Activated CD4-positive, alpha-beta T cell treated with anti-CD3 and anti-CD28 coated beads, Interleukin-2, amount 50 U/mL, for 1 hour (primary cell): ENCODE measurements at regions not wholly inside any gene's neighbourhood (a gene's known extent, or its start where the extent isn't known, plus 50 kb on each side); places are given as distances from the start of the nearest gene placed in this dataset.
"Not testable (repeated sequence)": the region's sequence is repeated elsewhere in the genome, so short reads cannot be mapped to it uniquely, and the experiment has no call there.

Experiments used
- DNase-seq: peaks from one replicate; pipeline ENCODE4 v3.0.0-alpha.2; 2020

- DNase-seq: no peak
These were observed 288.9 kb upstream of the MYT1L start for GRCh38 chr2:2619995-2620394.

DNA sequence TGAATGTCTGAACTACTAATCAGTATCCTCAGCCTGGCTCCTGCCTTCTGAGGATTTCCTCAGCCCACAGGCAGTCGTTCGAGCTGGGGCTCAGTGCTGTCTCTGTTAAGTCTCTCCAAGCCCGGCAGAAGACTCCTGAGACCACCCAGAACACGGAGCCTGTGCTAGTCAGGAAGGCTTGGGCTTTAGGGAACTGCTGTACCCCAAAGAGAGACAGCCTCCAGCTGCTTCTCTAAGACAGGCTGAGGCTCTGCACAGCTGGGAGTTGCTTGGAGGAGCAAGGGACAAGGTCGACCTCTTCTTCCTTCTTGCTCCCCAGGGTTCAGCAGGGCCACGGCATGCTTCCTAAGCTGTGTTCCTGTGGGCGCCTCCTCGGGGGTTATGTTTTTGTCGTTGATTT is 283.4 kb upstream of the MYT1L start:
- DNase-seq: no peak

DNA sequence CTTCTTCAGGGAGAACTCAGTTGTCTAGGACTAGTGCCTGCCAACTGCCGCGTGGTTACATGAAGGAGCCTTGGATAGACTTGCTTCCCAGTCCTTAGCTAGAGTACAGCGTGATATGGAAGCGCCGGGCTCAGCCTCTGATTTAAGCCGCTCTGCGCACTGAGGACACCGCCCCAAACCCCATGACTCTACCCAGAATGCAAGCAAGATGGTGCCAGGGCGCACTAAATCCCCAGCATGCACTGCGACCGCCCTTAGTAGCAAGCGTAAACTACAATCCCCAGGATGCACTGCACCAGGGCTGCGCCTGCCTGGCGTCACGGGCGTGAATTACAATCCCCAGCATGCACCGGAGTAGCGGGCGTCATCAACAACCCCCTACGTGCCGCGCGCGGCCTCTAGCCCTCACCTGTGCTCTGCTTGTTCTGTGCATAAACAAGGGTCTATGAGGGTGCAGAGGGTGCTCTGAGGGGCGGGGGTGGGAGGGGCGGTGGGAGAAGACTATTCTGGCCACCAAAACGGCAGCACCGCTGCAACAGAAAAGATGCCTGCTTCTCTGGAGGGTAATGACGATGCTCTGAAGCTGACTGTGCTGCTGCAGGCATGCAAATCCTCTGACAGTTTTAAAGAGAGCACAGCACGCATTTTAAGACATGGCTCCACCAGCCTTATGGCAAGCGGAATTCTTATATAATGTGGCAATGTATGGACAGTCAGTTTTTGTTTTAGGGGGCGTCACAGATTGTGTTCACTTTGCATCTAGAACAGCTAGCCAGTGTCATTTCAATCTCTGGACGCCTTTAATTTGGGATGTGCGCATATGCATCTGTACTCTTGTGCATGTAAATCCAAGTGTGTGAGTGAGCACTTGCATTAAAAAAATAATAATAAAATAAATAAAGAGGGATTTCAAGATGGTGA is 282.5 kb upstream of the MYT1L start:
- peak; percentile 84 for DNase-seq

- no peak for DNase-seq
These were observed 279.7 kb upstream of the MYT1L start for GRCh38 chr2:2610751-2611150.

DNA sequence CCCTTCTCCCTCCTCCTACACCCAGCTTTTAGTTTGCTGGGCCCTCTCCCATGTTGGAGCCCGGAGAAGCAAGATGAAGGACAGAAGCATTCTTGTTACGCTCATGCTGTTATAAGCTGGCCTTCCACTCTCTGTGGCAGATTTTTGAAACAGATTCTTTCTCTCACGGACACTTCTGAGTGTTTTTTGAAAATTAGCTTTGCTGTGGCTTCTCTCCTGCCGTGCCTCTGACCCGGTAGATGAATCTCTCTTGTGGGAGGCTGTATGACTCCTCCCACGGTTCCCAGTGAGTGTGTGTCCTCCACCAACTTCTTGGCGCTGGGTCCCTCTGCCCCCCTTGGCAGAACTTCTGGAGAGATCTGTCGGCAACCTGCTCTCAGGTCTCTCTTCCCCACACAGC is 269.3 kb upstream of the MYT1L start:
- no peak for DNase-seq

- DNase-seq: no peak
These were observed 268.4 kb upstream of the MYT1L start for GRCh38 chr2:2599441-2599840.

DNA sequence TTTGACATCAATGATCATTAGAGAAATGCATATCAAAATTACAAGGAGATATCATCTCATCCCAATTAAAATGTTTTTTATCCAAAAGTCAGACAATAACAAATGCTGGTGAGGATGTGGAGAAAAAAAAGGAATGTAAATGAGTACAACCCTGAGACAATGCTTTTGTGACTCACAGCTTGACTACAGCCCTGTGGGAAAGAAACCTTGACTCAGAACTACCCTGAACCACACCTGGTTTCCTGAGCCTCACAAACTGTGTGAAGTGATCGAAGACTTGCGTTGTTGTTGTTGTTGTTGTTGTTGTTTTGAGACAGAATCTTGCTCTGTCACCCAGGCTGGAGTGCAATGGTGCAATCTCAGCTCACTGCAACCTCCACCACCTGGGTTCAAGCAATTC is 266.6 kb upstream of the MYT1L start:
- DNase-seq: no peak

- no peak for DNase-seq
These were observed 260.5 kb upstream of the MYT1L start for GRCh38 chr2:2591542-2591940.

DNA sequence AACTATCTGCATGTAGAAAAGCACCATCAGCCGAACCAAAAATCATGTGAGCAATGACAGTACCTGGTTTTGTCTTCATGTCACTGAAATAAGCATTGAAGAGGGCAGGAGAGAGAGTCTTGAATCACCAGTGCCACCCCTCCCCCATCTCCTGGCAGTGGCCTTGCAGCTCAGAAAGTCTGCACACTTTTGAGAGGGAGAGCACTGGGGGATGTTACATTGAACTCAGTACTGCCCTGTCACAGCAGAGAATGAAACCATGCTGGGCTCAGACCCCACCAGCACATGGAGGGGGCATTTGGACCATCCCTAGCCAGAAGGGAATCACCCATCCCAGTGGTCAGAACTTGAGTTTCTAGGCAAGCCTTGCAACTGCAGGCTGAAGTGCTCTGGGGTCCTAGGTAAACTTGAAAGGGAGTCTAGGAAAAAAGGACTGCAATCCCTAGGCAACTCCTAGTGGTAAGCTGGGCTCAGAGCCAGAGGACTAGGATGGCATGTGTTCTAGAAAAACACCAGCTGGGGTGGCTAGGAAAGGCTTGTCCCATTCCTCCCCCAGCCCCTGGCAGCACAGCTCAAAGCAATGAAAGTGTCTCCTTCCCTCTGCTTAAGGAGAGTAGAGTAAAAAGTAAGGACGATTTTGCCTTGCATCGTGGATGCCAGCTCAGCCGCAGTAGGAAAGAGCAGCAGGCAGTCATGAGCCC is 259.9 kb upstream of the MYT1L start:
- no peak for DNase-seq

DNA sequence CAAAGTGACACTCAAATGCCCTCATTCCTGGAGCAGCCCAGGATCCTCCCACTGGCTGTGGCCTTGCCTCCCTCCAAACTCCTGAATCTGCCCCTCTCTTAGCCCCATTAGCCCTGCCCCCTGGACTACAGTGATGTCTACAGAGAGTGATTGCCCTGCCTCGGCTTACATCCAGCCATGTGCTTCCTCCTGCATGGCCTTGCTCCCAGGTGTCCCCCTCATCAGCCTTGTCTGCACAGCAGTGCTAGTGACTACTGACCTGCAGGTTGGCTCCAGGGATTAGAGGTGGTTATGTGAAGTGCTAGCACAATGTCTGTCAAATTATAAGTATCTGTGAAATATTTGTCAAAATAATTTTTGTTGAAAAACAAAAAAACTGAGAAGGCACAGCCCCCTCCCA is 259.1 kb upstream of the MYT1L start:
- DNase-seq: no peak

DNA sequence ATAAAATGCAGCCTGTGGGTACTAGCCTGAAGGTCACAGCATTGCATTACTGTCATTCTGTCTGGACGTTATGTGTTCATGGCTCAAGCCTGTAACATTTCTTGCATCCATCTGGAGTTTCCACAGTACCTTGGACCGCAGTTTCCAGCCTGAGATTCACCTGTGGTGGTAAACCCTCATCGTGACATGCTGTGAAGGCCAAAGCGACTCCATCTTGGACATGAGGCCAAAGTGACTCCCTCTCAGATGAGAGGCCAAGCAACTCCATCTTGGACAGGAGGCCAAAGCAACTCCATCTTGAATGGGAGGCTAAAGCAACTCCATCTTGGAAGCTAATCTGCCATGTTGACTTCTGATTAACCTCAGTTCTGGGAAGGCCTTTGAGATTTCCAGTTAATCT is 257.7 kb upstream of the MYT1L start:
- DNase-seq: no peak

- no peak for DNase-seq
These were observed 256.3 kb upstream of the MYT1L start for GRCh38 chr2:2587354-2587753.

- no peak for DNase-seq
These were observed 255.9 kb upstream of the MYT1L start for GRCh38 chr2:2586931-2587330.

DNA sequence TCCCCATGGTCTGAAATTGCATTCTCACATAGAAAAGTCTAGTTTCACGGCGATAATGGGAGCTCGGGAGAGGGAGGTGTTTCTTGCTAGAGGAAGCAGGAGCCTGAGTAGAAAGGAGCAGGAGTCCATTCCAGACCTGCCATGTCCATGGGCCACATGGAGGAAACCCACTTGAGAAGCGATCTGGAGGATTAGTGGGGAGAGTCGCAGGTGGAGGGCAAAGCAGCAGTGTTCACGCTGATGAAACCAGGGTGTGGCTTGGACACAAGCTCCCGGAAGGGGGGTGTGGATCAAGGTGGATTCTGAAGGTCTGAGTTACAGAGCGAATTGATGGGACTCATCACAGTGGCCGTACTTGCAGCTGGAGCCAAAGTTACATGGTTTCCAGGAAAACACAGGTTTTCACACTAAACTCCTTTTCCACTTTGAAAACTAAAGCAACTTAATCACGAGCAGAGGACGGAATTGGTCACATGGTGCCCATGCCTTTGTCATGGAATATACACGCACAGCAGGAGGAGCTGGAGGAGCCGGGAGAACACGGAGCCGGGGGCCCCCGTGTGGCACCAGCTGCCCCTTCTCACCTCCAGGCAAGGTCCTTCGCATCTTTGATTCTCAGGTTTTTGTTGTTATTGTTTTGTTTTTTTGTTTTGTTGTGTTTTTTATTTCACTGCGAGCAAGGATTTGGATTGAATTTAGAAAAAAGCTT is 255.1 kb upstream of the MYT1L start:
- no peak for DNase-seq

DNA sequence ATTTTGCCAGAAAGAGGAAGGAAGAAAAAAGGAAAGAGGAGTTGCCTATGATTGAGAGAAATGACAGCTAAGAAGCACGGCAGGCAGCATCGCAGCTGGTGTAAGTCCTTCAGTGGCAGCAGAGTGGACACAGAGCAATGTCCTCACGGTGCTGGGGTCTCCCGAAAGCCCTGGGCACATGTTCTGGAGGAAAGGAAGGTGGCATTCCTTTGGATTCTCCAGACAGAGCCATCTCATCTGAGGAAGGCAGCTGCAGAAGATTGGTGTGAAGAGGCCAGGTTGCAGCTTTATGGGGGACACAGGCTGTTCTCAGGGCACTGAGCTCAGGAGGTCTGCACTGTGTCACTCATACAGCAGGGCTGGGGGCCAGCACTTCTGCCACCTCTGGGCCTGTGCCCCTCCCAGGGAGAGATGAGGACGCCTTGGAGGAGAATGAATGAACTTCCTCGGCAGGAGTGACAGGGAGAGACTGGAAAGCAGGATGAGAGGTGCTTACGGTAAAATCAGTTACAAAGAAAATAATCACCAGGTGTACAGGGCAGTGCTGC is 252.0 kb upstream of the MYT1L start:
- DNase-seq: no peak

- DNase-seq: no peak
These were observed 250.5 kb upstream of the MYT1L start for GRCh38 chr2:2581331-2582159.

DNA sequence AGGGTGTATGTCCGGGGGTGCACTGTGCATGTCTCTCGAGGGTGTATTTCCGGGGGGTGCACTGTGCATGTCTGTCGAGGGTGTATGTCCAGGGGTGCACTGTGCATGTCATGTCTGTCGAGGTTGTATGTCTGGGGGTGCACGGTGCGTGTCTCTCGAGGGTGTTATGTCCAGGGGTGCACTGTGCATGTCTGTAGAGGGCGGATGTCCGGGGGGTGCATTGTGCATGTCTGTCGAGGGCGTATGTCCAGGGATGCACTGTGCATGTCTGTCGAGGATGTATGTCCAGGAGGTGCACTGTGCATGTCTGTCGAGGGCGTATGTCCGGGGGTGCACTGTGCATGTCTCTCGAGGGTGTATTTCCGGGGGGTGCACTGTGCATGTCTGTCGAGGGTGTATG is 249.8 kb upstream of the MYT1L start:
- DNase-seq: not testable (repeated sequence)

DNA sequence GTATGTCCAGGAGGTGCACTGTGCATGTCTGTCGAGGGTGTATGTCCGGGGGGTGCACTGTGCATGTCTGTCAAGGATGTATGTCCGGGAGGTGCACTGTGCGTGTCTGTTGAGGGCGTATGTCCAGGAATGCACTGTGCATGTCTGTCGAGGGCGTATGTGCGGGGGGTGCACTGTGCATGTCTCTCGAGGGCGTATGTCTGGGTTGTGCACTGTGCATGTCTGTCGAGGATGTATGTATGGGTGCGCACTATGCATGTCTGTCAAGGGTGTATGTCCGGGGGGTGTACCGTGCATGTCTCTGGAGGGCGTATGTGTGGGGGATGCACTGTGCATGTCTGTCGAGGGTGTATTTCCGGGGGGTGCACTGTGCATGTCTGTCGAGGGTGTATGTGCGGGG is 249.3 kb upstream of the MYT1L start:
- no peak for DNase-seq

GRCh38 chr2:2579814-2580213 is 248.7 kb upstream of the MYT1L start:
- DNase-seq: no peak

GRCh38 chr2:2577407-2577831 is 246.3 kb upstream of the MYT1L start:
- DNase-seq: no peak

DNA sequence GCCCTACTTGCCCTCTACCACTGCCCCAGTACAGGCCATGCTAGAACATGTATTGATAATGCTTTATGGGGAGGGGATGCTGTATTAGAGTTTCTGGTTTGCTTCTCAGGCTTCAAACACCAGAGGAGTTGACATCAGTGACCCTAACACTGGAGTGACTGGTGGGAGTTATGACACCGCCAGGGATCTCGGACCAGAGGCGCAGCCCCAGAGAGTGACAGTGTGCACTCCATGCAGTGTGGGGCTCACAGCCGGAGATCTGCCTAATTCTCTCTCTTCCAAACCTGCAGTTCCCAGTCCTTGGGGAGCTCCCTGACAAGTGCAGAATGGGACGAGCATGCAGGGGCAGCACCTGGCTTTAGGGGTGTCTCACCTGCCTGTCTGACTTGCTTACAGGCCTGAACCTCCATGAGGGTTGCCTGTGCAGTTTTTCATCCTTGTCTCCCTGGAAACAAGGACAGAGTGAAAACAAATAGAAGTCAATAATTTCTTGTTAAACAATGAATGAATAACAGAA is 244.9 kb upstream of the MYT1L start:
- DNase-seq: no peak

DNA sequence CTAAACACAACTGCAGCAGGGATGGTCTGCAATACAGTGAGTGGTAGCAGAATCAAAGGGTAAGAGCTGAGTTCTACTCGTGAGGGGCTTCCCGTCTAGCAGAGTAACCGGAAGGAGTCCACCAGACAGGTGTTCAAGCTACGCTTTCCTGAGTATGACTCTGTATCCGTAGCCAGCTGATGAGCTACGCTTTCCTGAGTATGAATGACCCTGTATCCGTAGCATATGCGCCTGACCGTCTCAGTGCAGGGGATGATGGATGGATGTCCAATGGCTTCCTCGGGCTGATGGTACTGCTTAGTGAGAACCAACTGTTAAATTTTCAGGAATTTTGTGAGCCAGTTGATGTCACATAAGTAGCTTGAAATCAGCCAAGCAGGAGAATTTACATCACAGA is 244.1 kb upstream of the MYT1L start:
- DNase-seq: no peak
